ENCODE measurements at regions not wholly inside any gene's neighbourhood (a gene's known extent, or its start where the extent isn't known, plus 50 kb on each side); places are given as distances from the start of the nearest gene placed in this dataset.

DNA sequence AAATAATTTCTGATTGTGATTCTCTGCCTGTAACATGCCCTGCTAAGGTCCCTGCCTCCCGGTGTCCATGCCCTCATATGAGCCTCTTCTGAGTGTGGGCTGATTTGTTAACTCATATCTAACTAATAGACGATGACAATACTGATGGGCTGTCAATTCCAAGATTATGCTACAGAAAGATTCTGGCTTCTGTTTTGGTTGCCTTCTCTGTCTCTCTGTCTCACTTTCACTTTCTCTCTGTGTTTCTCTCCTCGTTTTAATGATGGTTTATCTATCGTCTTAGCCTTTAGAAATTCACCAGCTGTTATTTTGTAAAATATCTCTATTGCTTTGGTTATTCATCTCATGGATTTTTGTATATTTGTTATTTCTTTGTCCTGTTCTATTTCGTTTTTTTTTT is 312.5 kb upstream of the ANXA10 start:
- DNase-seq (ENCODE audit: low read depth, low spot score), result no peak
- no peak for ATAC-seq
- BruUV-seq (replicated peaks), result no TSS peak
- Histone ChIP-seq H3K9ac (ENCODE audit: low read length) (no peak overlapping the region), H2AFZ (ENCODE audit: low read depth, low read length, poor library complexity, severe bottlenecking) (no peak overlapping the region), H4K20me1 (ENCODE audit: insufficient read depth) (no peaks in the 10 kb centered on the region), H3K4me1 (ENCODE audit: control insufficient read depth in 1 of 2, insufficient read depth in 2 of 2, low read length in 2 of 2) (no peaks in the 10 kb centered on the region), H3K79me2 (ENCODE audit: insufficient read depth, low read length) (no peaks in the 10 kb centered on the region), H3K9me3 (ENCODE audit: control insufficient read depth in 1 of 2, insufficient read depth in 1 of 2, low read depth in 1 of 2, low read length in 2 of 2) (no peaks in the 10 kb centered on the region), H3K9me2 (ENCODE audit: insufficient read depth) (no peaks in the 10 kb centered on the region), H3K36me3 (ENCODE audit: control insufficient read depth in 1 of 2, insufficient read depth in 2 of 2, low read length in 2 of 2) (no peaks in the 10 kb centered on the region), H3K27me3 (ENCODE audit: insufficient read depth, low read length) (no peaks in the 10 kb centered on the region), H3K4me2 (ENCODE audit: low read length) (no peak overlapping the region), H3K4me3 (replicated peaks in 1 of 2; ENCODE audit: low read depth in 1 of 2, low read length in 2 of 2) (no peak overlapping the region), H3K27ac (ENCODE audit: low read depth, low read length) (no peak overlapping the region)
- ChIA-PET RAD21 (ENCODE audit: low non-redundant PET in 1 of 2, low total read pairs in 2 of 2, uncharacterized antibody in 2 of 2, unreplicated experiment in 2 of 2) (no interaction called here), CTCF (no interaction called here), POLR2A (no interaction called here)
- TF ChIP-seq ZNF274 (IDR thresholded peaks at IDR 0.05; ENCODE audit: low read depth, low read length), result no peak
- TF ChIP-seq, protein P1, sequence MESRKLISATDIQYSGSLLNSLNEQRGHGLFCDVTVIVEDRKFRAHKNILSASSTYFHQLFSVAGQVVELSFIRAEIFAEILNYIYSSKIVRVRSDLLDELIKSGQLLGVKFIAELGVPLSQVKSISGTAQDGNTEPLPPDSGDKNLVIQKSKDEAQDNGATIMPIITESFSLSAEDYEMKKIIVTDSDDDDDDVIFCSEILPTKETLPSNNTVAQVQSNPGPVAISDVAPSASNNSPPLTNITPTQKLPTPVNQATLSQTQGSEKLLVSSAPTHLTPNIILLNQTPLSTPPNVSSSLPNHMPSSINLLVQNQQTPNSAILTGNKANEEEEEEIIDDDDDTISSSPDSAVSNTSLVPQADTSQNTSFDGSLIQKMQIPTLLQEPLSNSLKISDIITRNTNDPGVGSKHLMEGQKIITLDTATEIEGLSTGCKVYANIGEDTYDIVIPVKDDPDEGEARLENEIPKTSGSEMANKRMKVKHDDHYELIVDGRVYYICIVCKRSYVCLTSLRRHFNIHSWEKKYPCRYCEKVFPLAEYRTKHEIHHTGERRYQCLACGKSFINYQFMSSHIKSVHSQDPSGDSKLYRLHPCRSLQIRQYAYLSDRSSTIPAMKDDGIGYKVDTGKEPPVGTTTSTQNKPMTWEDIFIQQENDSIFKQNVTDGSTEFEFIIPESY (IDR thresholded peaks at IDR 0.05; ENCODE audit: extremely low read depth, insufficient replicate concordance, low read length), result no peak
- TF ChIP-seq POLR2A (IDR thresholded peaks at IDR 0.05; ENCODE audit: borderline replicate concordance, extremely low read depth, insufficient read depth, insufficient read length), result no peak
- TF ChIP-seq EZH2phosphoT487 (IDR thresholded peaks at IDR 0.05; ENCODE audit: borderline replicate concordance), result no peak
- TF ChIP-seq, protein P2, sequence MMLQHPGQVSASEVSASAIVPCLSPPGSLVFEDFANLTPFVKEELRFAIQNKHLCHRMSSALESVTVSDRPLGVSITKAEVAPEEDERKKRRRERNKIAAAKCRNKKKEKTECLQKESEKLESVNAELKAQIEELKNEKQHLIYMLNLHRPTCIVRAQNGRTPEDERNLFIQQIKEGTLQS (IDR thresholded peaks at IDR 0.05), result no peak
- TF ChIP-seq FOSL1 (IDR thresholded peaks at IDR 0.05; ENCODE audit: low read depth), result no peak
- TF ChIP-seq EGR1 (IDR thresholded peaks at IDR 0.05; ENCODE audit: low read depth), result no peak
- TF ChIP-seq, protein P3, sequence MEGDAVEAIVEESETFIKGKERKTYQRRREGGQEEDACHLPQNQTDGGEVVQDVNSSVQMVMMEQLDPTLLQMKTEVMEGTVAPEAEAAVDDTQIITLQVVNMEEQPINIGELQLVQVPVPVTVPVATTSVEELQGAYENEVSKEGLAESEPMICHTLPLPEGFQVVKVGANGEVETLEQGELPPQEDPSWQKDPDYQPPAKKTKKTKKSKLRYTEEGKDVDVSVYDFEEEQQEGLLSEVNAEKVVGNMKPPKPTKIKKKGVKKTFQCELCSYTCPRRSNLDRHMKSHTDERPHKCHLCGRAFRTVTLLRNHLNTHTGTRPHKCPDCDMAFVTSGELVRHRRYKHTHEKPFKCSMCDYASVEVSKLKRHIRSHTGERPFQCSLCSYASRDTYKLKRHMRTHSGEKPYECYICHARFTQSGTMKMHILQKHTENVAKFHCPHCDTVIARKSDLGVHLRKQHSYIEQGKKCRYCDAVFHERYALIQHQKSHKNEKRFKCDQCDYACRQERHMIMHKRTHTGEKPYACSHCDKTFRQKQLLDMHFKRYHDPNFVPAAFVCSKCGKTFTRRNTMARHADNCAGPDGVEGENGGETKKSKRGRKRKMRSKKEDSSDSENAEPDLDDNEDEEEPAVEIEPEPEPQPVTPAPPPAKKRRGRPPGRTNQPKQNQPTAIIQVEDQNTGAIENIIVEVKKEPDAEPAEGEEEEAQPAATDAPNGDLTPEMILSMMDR (IDR thresholded peaks at IDR 0.05 in 2 of 3, conservative IDR thresholded peaks at IDR 0.05 in 1 of 3; ENCODE audit: borderline replicate concordance in 1 of 3, insufficient read depth in 1 of 3, low read depth in 2 of 3, low read length in 2 of 3), result no peak
- no peak for TF ChIP-seq CEBPB (IDR thresholded peaks at IDR 0.05; ENCODE audit: low read depth)
- no peak for TF ChIP-seq EZH2 (IDR thresholded peaks at IDR 0.05)
- no peak for TF ChIP-seq YY1 (IDR thresholded peaks at IDR 0.05; ENCODE audit: extremely low read depth, insufficient replicate concordance, low read depth, low read length)
- no peak for TF ChIP-seq ELF1 (IDR thresholded peaks at IDR 0.05; ENCODE audit: borderline replicate concordance, low read depth)
- no peak for TF ChIP-seq CBX3 (IDR thresholded peaks at IDR 0.05; ENCODE audit: low read depth)
- TF ChIP-seq ZFX (IDR thresholded peaks at IDR 0.05), result no peak
- no peak for TF ChIP-seq SRF (IDR thresholded peaks at IDR 0.05; ENCODE audit: low read depth)
- no peak for TF ChIP-seq TCF7L2 (IDR thresholded peaks at IDR 0.05; ENCODE audit: borderline replicate concordance, extremely low read depth, insufficient read depth, insufficient read length)
- TF ChIP-seq SP1 (IDR thresholded peaks at IDR 0.05; ENCODE audit: low read depth), result no peak
- TF ChIP-seq SIN3A (IDR thresholded peaks at IDR 0.05; ENCODE audit: low read depth), result no peak
- TF ChIP-seq RAD21 (IDR thresholded peaks at IDR 0.05; ENCODE audit: low read depth), result no peak
- intact Hi-C loops (cut with micrococcal nuclease), result no loop called here

Data from HCT116 (cell line).